ENCODE measurements at regions not wholly inside any gene's neighbourhood (a gene's known extent, or its start where the extent isn't known, plus 50 kb on each side); places are given as distances from the start of the nearest gene placed in this dataset.
A peak's percentile ranks its signal among the peaks of the same experiment; 100 is the strongest.

DNA sequence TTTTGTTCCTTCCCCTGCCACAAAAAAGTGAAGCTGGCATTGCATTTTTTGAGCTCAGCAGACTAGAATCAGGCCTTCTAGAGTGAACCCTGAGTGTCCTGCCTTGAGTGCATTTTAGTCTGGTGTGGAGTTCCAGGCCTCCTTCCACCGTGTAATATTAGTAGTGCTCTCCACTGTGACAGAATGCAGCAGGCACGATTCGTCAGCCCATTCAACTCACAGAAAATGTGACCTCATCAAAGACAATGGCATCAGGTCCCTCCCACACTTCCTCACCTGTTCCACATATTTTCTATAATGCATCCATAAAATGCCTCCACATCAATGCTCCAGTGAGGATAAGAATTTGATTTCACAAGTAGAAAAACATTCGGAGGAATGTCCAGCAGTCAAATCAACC is 227.6 kb downstream of the FGF9 start:
- 24 to 66% (median 46%) methylated on average over 4 of the region's 4 CpGs for WGBS, 3 donors

DNA sequence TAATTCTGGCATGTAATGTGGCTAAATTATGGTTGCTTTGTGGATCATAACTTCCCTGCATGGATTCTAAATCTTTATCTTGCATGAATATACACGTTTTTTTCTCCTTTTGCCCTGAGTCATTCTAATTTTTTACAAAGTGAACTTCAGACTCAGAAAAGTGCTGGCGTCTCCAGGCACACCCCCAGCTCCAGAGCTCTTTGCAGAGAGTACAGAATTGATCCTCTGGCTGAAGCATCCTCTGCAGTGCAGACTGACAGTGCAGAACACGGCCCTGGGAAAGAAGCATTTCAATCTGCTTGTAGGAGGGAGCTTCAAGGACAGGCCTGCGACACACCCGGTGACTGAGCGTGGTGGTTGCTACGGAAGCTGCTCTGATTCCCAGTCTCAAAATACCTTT is 228.1 kb downstream of the FGF9 start:
- Histone ChIP-seq H3K9me3 (ENCODE audit: control insufficient read depth in 2 of 2, insufficient read depth in 1 of 2, low read depth in 1 of 2, low read length in 1 of 2) (no peaks in the 10 kb centered on the region), H3K4me1 (ENCODE audit: control insufficient read depth in 3 of 3, insufficient read depth in 2 of 3, low read depth in 1 of 3, low read length in 2 of 3) (peaks cover 3 to 38% (median 11%) of the 10 kb centered on the region in 3 donors), H3K27ac (ENCODE audit: low read depth in 1 of 3, low read length in 2 of 3) (no peak overlapping the region), H3K27me3 (ENCODE audit: control insufficient read depth in 3 of 3, insufficient read depth in 3 of 3, low read length in 3 of 3) (no peaks in the 10 kb centered on the region), H3K4me3 (ENCODE audit: low read depth in 1 of 3, low read length in 3 of 3) (no peak overlapping the region), H3K36me3 (ENCODE audit: control insufficient read depth in 3 of 3, insufficient read depth in 2 of 3, low read depth in 1 of 3, low read length in 3 of 3) (no peaks in the 10 kb centered on the region)
- no peak for FAIRE-seq
- WGBS, 3 donors: 14 to 57% (median 31%) methylated on average over 7 of the region's 7 CpGs
- peak; percentile 53 to 73 for DNase-seq

More for the DNA sequence above, 227.6 kb downstream of the FGF9 start:
- Histone ChIP-seq H3K4me1 (ENCODE audit: control insufficient read depth in 3 of 3, insufficient read depth in 2 of 3, low read depth in 1 of 3, low read length in 2 of 3) (peaks cover 3 to 38% (median 11%) of the 10 kb centered on the region in 3 donors), H3K27me3 (ENCODE audit: control insufficient read depth in 3 of 3, insufficient read depth in 3 of 3, low read length in 3 of 3) (no peaks in the 10 kb centered on the region), H3K4me3 (ENCODE audit: low read depth in 1 of 3, low read length in 3 of 3) (no peak overlapping the region), H3K27ac (ENCODE audit: low read depth in 1 of 3, low read length in 2 of 3) (no peak overlapping the region), H3K36me3 (ENCODE audit: control insufficient read depth in 3 of 3, insufficient read depth in 2 of 3, low read depth in 1 of 3, low read length in 3 of 3) (no peaks in the 10 kb centered on the region), H3K9me3 (ENCODE audit: control insufficient read depth in 2 of 2, insufficient read depth in 1 of 2, low read depth in 1 of 2, low read length in 1 of 2) (no peaks in the 10 kb centered on the region)
- DNase-seq (peak in 1 of 2 donors; percentile 10), FAIRE-seq (no peak)

DNA sequence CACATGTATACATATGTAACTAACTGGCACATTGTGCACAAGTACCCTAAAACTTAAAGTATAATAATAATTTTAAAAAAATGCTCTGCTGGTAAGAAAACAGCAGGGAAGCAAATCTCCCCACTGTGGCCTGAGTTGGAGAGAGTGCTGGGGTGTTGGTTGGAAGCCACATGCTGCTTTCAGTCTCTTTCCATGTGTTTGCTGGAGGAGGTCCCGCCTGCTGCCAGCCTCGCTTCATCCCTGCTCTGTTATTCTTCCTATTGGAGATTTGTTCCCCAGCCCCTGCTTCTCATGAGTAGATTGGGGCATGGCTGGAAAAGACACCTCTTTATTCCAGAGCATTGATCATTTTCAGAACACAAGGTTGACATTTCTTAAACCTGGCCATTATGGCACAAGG is 230.5 kb downstream of the FGF9 start:
- H3K27ac ChIP-seq (ENCODE audit: low read depth in 1 of 3, low read length in 2 of 3): peak overlapping the region in 2 of 3 donors; percentile 35 to 77
- no peak for FAIRE-seq
- no peaks in the 10 kb centered on the region for H3K36me3 ChIP-seq (ENCODE audit: control insufficient read depth in 3 of 3, insufficient read depth in 2 of 3, low read depth in 1 of 3, low read length in 3 of 3)
- peaks cover 3 to 23% (median 10%) of the 10 kb centered on the region in 3 donors for H3K4me1 ChIP-seq (ENCODE audit: control insufficient read depth in 3 of 3, insufficient read depth in 2 of 3, low read depth in 1 of 3, low read length in 2 of 3)
- peaks cover 0 to 4% (median 0%) of the 10 kb centered on the region in 3 donors for H3K27me3 ChIP-seq (ENCODE audit: control insufficient read depth in 3 of 3, insufficient read depth in 3 of 3, low read length in 3 of 3)
- DNase-seq: no peak
- no peak overlapping the region for H3K4me3 ChIP-seq (ENCODE audit: low read depth in 1 of 3, low read length in 3 of 3)
- no peaks in the 10 kb centered on the region for H3K9me3 ChIP-seq (ENCODE audit: control insufficient read depth in 2 of 2, insufficient read depth in 1 of 2, low read depth in 1 of 2, low read length in 1 of 2)
- 92 to 100% (median 95%) methylated on average over 2 of the region's 2 CpGs for WGBS, 3 donors

DNA sequence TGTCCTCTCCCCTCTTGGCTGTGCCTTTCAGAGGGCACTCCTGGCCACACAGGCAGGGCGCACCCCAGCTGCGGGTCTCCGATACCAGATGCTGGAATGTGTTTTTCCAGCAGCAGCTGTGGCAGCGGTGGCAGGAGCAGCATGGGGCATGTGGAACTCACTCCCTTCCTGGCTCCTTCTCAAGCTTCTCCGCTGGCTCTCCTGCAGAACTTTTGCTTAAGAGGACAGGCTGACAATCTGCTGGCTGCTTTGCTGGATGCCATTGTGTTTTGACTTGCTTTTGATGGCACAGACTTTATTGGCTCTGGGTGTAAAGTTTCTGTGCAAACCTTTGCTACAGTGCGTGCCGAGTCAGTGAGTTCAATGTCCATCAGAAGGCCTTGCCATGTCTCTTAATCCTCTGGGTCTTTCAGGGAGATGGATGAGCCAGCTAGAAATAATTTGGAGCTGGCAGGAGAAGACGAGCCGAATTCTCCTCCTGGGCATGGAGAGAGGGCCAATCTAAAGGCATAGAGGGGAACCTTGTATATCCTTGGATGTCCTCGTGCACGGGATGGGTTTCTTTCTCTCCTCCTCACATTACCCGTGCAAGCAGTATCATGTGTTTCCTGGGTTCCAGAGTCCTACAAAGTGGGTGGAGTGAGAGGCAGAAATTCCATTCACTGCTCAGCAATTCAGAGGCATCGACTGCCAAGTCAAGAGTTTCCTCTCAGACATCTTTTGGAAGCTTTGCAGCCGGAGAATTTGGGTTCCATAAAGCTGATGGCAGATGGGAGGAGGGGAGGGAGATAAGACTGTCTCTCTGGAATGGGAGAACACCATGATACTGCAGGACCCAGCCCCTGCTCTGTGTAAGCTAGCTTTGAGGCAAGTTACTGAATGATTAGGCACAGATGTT is 231.2 kb downstream of the FGF9 start:
- DNase-seq: peak; percentile 64 to 78

DNA sequence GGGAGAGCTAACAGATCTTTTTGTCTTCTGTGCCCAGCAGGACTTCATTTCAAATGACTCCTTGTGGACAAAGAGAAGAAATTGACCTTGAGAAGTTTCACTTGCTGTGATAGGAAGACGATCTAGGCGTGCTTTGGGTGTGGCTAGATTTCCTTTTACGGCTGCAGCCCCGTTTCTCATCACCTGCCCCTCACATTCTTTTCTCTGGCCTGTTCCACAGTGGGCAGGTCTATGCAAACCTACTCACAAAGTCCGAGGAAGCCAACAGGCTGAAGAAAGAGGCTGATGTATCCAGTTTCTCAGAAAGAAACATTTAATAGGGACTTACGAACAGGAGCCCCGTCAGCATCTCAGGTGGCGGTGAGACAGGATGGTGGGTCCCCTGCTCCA is 231.8 kb downstream of the FGF9 start:
- no peak for FAIRE-seq
- 46 to 62% (median 58%) methylated on average over 8 of the region's 8 CpGs for WGBS, 3 donors

More for the DNA sequence above, 231.2 kb downstream of the FGF9 start:
- H3K27ac ChIP-seq (ENCODE audit: low read depth in 1 of 3, low read length in 2 of 3): peak overlapping the region in 2 of 3 donors; percentile 50 to 77
- H3K36me3 ChIP-seq (ENCODE audit: control insufficient read depth in 3 of 3, insufficient read depth in 2 of 3, low read depth in 1 of 3, low read length in 3 of 3): no peaks in the 10 kb centered on the region
- no peak overlapping the region for H3K4me3 ChIP-seq (ENCODE audit: low read depth in 1 of 3, low read length in 3 of 3)
- H3K4me1 ChIP-seq (ENCODE audit: control insufficient read depth in 3 of 3, insufficient read depth in 2 of 3, low read depth in 1 of 3, low read length in 2 of 3): peaks cover 3 to 23% (median 6%) of the 10 kb centered on the region in 3 donors
- FAIRE-seq: no peak
- WGBS, 3 donors: 60 to 64% (median 64%) methylated on average over 14 of the region's 14 CpGs
- H3K9me3 ChIP-seq (ENCODE audit: control insufficient read depth in 2 of 2, insufficient read depth in 1 of 2, low read depth in 1 of 2, low read length in 1 of 2): no peaks in the 10 kb centered on the region
- peaks cover 0 to 4% (median 3%) of the 10 kb centered on the region in 3 donors for H3K27me3 ChIP-seq (ENCODE audit: control insufficient read depth in 3 of 3, insufficient read depth in 3 of 3, low read length in 3 of 3)

DNA sequence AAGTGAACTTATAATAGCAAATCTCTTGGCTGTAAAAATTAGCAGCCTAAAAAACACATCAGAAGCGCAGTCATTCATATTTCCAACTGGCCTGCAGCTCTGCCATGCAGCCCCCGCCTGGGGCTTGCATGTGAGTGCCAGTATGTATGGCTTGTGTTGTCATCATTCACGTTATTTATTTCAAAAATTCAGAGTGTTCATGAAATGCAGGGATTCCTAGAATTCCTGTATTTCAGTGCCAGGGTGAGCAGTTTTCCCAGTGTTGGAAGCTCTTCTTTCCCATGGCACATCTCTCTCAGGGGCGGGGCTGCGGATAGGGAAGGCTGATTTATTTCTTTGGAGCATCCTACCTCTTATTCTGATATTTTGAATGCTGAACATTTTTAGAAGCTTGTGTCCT is 234.6 kb downstream of the FGF9 start:
- no peaks in the 10 kb centered on the region for H3K36me3 ChIP-seq (ENCODE audit: control insufficient read depth in 3 of 3, insufficient read depth in 2 of 3, low read depth in 1 of 3, low read length in 3 of 3)
- peaks cover 3 to 18% (median 6%) of the 10 kb centered on the region in 3 donors for H3K4me1 ChIP-seq (ENCODE audit: control insufficient read depth in 3 of 3, insufficient read depth in 2 of 3, low read depth in 1 of 3, low read length in 2 of 3)
- FAIRE-seq (no peak), DNase-seq (no peak)
- no peak overlapping the region for H3K4me3 ChIP-seq (ENCODE audit: low read depth in 1 of 3, low read length in 3 of 3)
- H3K9me3 ChIP-seq (ENCODE audit: control insufficient read depth in 2 of 2, insufficient read depth in 1 of 2, low read depth in 1 of 2, low read length in 1 of 2): no peaks in the 10 kb centered on the region
- WGBS, 3 donors: 81 to 86% (median 84%) methylated on average over 5 of the region's 5 CpGs
- H3K27ac ChIP-seq (ENCODE audit: low read depth in 1 of 3, low read length in 2 of 3): no peak overlapping the region
- peaks cover 0 to 4% (median 3%) of the 10 kb centered on the region in 3 donors for H3K27me3 ChIP-seq (ENCODE audit: control insufficient read depth in 3 of 3, insufficient read depth in 3 of 3, low read length in 3 of 3)

More for the DNA sequence above, 231.8 kb downstream of the FGF9 start:
- Histone ChIP-seq H3K4me3 (ENCODE audit: low read depth in 1 of 3, low read length in 3 of 3) (no peak overlapping the region), H3K4me1 (ENCODE audit: control insufficient read depth in 3 of 3, insufficient read depth in 2 of 3, low read depth in 1 of 3, low read length in 2 of 3) (peaks cover 3 to 23% (median 6%) of the 10 kb centered on the region in 3 donors), H3K9me3 (ENCODE audit: control insufficient read depth in 2 of 2, insufficient read depth in 1 of 2, low read depth in 1 of 2, low read length in 1 of 2) (no peaks in the 10 kb centered on the region), H3K36me3 (ENCODE audit: control insufficient read depth in 3 of 3, insufficient read depth in 2 of 3, low read depth in 1 of 3, low read length in 3 of 3) (no peaks in the 10 kb centered on the region), H3K27me3 (ENCODE audit: control insufficient read depth in 3 of 3, insufficient read depth in 3 of 3, low read length in 3 of 3) (peaks cover 0 to 4% (median 3%) of the 10 kb centered on the region in 3 donors), H3K27ac (ENCODE audit: low read depth in 1 of 3, low read length in 2 of 3) (peak overlapping the region in 2 of 3 donors; percentile 50 to 77)
- no peak for DNase-seq

DNA sequence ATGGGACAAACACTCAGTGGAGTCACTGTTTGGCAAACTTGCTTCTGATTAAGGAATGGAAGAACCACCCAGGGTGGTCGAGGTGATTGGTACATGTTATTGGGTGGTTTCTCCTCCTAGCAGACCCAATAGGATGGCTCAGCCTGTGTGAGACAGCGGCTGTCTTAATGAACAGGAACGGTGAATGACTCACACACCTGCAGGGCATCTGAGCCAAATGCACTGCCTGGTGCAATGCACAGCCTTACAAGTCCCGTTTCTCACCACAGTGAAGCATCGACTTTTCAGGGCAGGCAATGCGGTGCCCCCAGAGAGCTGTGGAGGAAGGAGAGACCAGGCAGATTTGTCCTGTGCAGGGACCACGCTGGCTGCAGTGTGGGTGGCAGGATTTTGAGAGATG is 238.5 kb downstream of the FGF9 start:
- H3K4me3 ChIP-seq (ENCODE audit: low read depth in 1 of 3, low read length in 3 of 3): no peak overlapping the region
- FAIRE-seq (no peak), DNase-seq (no peak)
- no peaks in the 10 kb centered on the region for H3K36me3 ChIP-seq (ENCODE audit: control insufficient read depth in 3 of 3, insufficient read depth in 2 of 3, low read depth in 1 of 3, low read length in 3 of 3)
- no peaks in the 10 kb centered on the region for H3K4me1 ChIP-seq (ENCODE audit: control insufficient read depth in 3 of 3, insufficient read depth in 2 of 3, low read depth in 1 of 3, low read length in 2 of 3)
- 56 to 67% (median 59%) methylated on average over 7 of the region's 7 CpGs for WGBS, 3 donors
- no peaks in the 10 kb centered on the region for H3K9me3 ChIP-seq (ENCODE audit: control insufficient read depth in 2 of 2, insufficient read depth in 1 of 2, low read depth in 1 of 2, low read length in 1 of 2)
- no peak overlapping the region for H3K27ac ChIP-seq (ENCODE audit: low read depth in 1 of 3, low read length in 2 of 3)
- H3K27me3 ChIP-seq (ENCODE audit: control insufficient read depth in 3 of 3, insufficient read depth in 3 of 3, low read length in 3 of 3): peaks cover 0 to 4% (median 3%) of the 10 kb centered on the region in 3 donors

DNA sequence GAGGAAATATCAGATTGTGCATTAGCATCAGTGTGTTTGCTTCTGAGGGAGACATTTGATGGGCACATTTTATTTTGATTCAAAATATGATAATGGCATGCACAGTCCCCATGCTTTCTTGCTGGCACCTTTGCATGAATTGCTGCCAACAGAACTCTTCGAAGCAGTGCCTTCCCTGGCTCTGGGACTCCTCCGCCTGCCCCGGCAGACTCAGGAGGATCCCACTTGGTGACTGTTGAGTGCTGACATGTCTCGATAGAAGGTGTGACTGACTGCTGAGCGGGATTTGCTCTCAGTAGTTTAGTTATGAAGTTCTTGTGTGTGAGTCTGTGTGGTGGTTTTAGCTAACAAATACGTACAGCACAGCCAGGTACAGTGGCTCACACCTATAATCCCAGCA is 239.7 kb downstream of the FGF9 start:
- Histone ChIP-seq H3K27ac (ENCODE audit: low read depth in 1 of 3, low read length in 2 of 3) (no peak overlapping the region), H3K4me3 (ENCODE audit: low read depth in 1 of 3, low read length in 3 of 3) (no peak overlapping the region), H3K36me3 (ENCODE audit: control insufficient read depth in 3 of 3, insufficient read depth in 2 of 3, low read depth in 1 of 3, low read length in 3 of 3) (no peaks in the 10 kb centered on the region), H3K4me1 (ENCODE audit: control insufficient read depth in 3 of 3, insufficient read depth in 2 of 3, low read depth in 1 of 3, low read length in 2 of 3) (no peaks in the 10 kb centered on the region), H3K9me3 (ENCODE audit: control insufficient read depth in 2 of 2, insufficient read depth in 1 of 2, low read depth in 1 of 2, low read length in 1 of 2) (no peaks in the 10 kb centered on the region), H3K27me3 (ENCODE audit: control insufficient read depth in 3 of 3, insufficient read depth in 3 of 3, low read length in 3 of 3) (peaks cover 0 to 3% (median 1%) of the 10 kb centered on the region in 3 donors)
- FAIRE-seq (no peak), DNase-seq (no peak)
- 89 to 97% (median 92%) methylated on average over 6 of the region's 6 CpGs for WGBS, 3 donors

All from small intestine (tissue), 7 donors.